Thyroid gland (tissue), 4 donors: ENCODE measurements at regions not wholly inside any gene's neighbourhood (a gene's known extent, or its start where the extent isn't known, plus 50 kb on each side); places are given as distances from the start of the nearest gene placed in this dataset.

Experiments
- DNase-seq, 2 donors: peaks; one replicate each; pipeline ENCODE4 v3.0.0-alpha.2; 2019
- H3K27ac ChIP-seq, 3 donors: fragments of 200-600 bp; sonication (generic); 1 replicate in 2 of 3; 2 replicates in 1 of 3; pipeline ENCODE4 v1.5.1; 2016 to 2019; ENCODE audit warnings: mild to moderate bottlenecking in 1 of 3, moderate library complexity in 1 of 3
- H3K27me3 ChIP-seq: fragments of 200-600 bp; sonication (generic); one replicate; pipeline ENCODE4 v1.5.1; 2019
- H3K36me3 ChIP-seq, 2 donors: fragments of 200-600 bp; sonication (generic); one replicate each; pipeline ENCODE4 v1.5.1; 2016 to 2019
- H3K4me1 ChIP-seq, 2 donors: fragments of 200-600 bp; sonication (generic); one replicate each; pipeline ENCODE4 v1.5.1; 2017 to 2019
- H3K4me3 ChIP-seq, 3 donors: fragments of 200-600 bp; sonication (generic); replicated peaks in 1 of 3; 1 replicate in 2 of 3; 2 replicates in 1 of 3; pipeline ENCODE4 v1.5.1; 2016; ENCODE audit warnings: mild to moderate bottlenecking in 1 of 3
- H3K9me3 ChIP-seq: fragments of 200-600 bp; sonication (generic); one replicate; pipeline ENCODE4 v1.5.1; 2017
- CTCF ChIP-seq, 6 experiments: fragments of 200-600 bp in 3 of 6; fragments of 450-650 bp in 3 of 6; sonication (generic) in 3 of 6; IDR thresholded peaks; one replicate each; pipeline ENCODE4 v1.5.1; 2016 to 2019; ENCODE audit warnings: antibody characterized with exemption in 6 of 6, mild to moderate bottlenecking in 2 of 6, inconsistent platforms in 1 of 6, moderate library complexity in 1 of 6
- POLR2A ChIP-seq, 2 donors: fragments of 450-650 bp; IDR thresholded peaks; one replicate each; pipeline ENCODE4 v1.6.1; 2017; ENCODE audit warnings: antibody characterized with exemption in 2 of 2, mild to moderate bottlenecking in 2 of 2, moderate library complexity in 1 of 2
- WGBS, 2 donors: methylation state at CpG; one replicate each; pipeline ENCODE4 v1.1.5; 2017; 5-methylcytosine and 5-hydroxymethylcytosine counted together
- intact Hi-C: fragments of 100-400 bp; cut with DNase I; formaldehyde crosslinking; loops from one replicate; pipeline ENCODE4 v1.15.1; 2023

DNA sequence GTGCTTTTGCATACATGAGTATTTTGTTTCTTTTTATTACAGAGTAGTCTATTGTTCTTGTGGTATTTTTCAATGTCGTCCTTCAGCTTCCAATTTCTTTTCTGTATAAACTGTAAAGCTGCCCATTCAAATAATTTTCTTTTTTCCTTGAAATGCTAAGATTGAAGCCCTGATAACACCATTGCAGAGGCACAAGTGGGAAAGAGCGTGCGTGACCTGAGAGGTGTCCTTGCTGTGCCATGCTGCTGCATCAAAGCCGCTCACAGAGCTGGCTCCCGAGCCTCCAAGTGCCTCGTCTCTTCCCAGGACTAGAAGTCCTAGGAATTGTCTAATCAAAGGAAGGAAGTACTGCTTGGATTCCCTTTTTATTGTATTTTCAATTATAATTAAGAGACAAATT lies 101.9 kb upstream of the PFN2 start:
- H3K27ac ChIP-seq = no peak overlapping the region
- no peaks in the 10 kb centered on the region for H3K27me3 ChIP-seq
- 70 to 79% methylated on average over 6 of the region's 6 CpGs for WGBS, 2 donors
- no peak overlapping the region for H3K4me3 ChIP-seq
- TF ChIP-seq CTCF (IDR thresholded peaks at IDR 0.05) = no peak
- TF ChIP-seq POLR2A (IDR thresholded peaks at IDR 0.05) = no peak
- no peaks in the 10 kb centered on the region for H3K4me1 ChIP-seq
- H3K9me3 ChIP-seq = no peaks in the 10 kb centered on the region
- DNase-seq = no peak
- H3K36me3 ChIP-seq = no peaks in the 10 kb centered on the region
- intact Hi-C loops = no loop called here

GRCh38 chr3:150070271-150070670 lies 99.6 kb upstream of the PFN2 start:
- no peak overlapping the region for H3K4me3 ChIP-seq
- WGBS, 2 donors = 96 to 98% methylated on average over 4 of the region's 4 CpGs
- intact Hi-C loops = no loop called here
- no peak overlapping the region for H3K27ac ChIP-seq
- H3K27me3 ChIP-seq = no peaks in the 10 kb centered on the region
- H3K4me1 ChIP-seq = no peaks in the 10 kb centered on the region
- no peaks in the 10 kb centered on the region for H3K9me3 ChIP-seq
- DNase-seq = no peak
- TF ChIP-seq POLR2A (IDR thresholded peaks at IDR 0.05) (no peak), CTCF (IDR thresholded peaks at IDR 0.05) (no peak)
- no peaks in the 10 kb centered on the region for H3K36me3 ChIP-seq

- H3K4me1 ChIP-seq = no peaks in the 10 kb centered on the region
- DNase-seq = no peak
- H3K27ac ChIP-seq = no peak overlapping the region
- intact Hi-C loops = no loop called here
- H3K36me3 ChIP-seq = no peaks in the 10 kb centered on the region
- no peaks in the 10 kb centered on the region for H3K9me3 ChIP-seq
- no peak overlapping the region for H3K4me3 ChIP-seq
- TF ChIP-seq POLR2A (IDR thresholded peaks at IDR 0.05) (no peak), CTCF (IDR thresholded peaks at IDR 0.05) (no peak)
- whole genome bisulfite sequencing, 2 donors = 100% methylated on average over 1 of the region's 1 CpG
- H3K27me3 ChIP-seq = no peaks in the 10 kb centered on the region
These were observed 98.9 kb upstream of the PFN2 start for GRCh38 chr3:150069633-150070032.

DNA sequence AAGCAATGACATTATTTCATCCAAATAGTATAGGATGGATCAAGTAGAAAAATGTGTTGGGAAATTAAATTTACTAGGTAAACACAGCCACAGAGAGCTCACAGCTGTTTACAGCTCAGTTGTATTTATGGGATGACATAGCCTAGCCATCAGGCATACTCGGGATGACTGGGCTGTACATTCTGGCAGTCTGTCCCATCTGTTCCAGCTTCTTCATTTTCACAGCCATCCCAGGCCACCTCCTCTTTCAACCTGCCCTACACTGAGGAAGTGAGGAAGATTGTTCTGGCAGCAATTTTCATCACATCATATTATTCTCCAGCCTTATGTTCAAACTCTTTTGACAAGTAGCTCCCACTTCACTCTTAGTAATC lies 98.4 kb upstream of the PFN2 start:
- Histone ChIP-seq H3K27ac (no peak overlapping the region), H3K27me3 (no peaks in the 10 kb centered on the region), H3K4me3 (no peak overlapping the region), H3K9me3 (no peaks in the 10 kb centered on the region), H3K36me3 (no peaks in the 10 kb centered on the region), H3K4me1 (no peaks in the 10 kb centered on the region)
- TF ChIP-seq CTCF (IDR thresholded peaks at IDR 0.05) (no peak), POLR2A (IDR thresholded peaks at IDR 0.05) (no peak)
- intact Hi-C loops = no loop called here
- WGBS, 2 donors = 79 to 91% methylated on average over 1 of the region's 1 CpG
- DNase-seq = no peak

DNA sequence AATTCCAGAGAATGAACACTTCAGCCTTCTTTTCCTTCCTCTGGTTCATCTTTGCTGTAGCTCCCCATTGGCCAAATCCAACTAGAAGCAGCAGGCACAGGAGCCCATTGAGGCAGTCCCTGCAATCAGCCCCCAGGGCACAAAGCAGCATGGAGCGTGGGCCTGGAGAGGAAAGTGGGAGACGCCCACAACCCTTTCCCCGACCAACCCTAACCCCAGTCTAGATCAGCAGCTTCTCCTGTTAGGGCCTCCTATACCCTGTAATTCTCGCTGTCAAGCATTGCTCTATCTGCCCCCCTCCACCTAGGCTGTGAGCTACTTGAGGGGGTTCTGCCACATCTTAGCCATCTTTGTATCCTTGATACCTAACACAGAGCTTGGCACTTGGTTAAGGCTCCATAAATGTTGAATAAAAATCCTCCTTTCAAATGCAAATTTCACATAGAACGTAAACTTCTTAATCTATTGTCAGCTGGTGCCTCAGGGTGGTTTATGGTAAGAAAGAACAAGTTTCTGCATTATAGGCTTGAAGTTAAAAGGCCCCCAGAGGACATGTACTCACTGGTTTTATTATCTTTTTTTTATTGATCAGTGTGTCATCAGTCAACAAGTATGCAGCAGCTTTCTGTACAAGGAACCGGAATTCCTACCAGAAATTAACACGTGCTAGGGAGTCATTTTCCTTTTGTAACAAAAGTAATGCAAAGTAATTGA lies 97.9 kb upstream of the PFN2 start:
- no peaks in the 10 kb centered on the region for H3K9me3 ChIP-seq
- TF ChIP-seq CTCF (IDR thresholded peaks at IDR 0.05) (no peak), POLR2A (IDR thresholded peaks at IDR 0.05) (no peak)
- no peak for DNase-seq
- H3K27me3 ChIP-seq = no peaks in the 10 kb centered on the region
- no peaks in the 10 kb centered on the region for H3K4me1 ChIP-seq
- WGBS, 2 donors = 92 to 93% methylated on average over 7 of the region's 7 CpGs
- no peaks in the 10 kb centered on the region for H3K36me3 ChIP-seq
- no peak overlapping the region for H3K4me3 ChIP-seq
- H3K27ac ChIP-seq = no peak overlapping the region
- intact Hi-C loops = no loop called here
